GM12874 (cell line): ENCODE measurements at regions not wholly inside any gene's neighbourhood (a gene's known extent, or its start where the extent isn't known, plus 50 kb on each side); places are given as distances from the start of the nearest gene placed in this dataset.

Experiments used
- CTCF ChIP-seq: IDR thresholded peaks from 2 replicates; pipeline ENCODE4 v1.5.1; 2011; ENCODE audit warnings: low read depth, mild to moderate bottlenecking, control low read depth, low read length, moderate library complexity; ENCODE audit not compliant: insufficient read depth

- TF ChIP-seq CTCF, result no peak
Observed at GRCh38 chr1:93013145-93014065, 52.1 kb upstream of the DIPK1A start.

GRCh38 chr1:93014168-93014567 is 52.9 kb upstream of the DIPK1A start:
- no peak for TF ChIP-seq CTCF

GRCh38 chr1:93015590-93015989 is 54.3 kb upstream of the DIPK1A start:
- TF ChIP-seq CTCF, result no peak

GRCh38 chr1:93016171-93016570 is 54.9 kb upstream of the DIPK1A start:
- TF ChIP-seq CTCF, result no peak

GRCh38 chr1:93021539-93022134 is 57.4 kb upstream of the MTF2 start:
- peak; percentile 70 for TF ChIP-seq CTCF

GRCh38 chr1:93022580-93022979 is 56.5 kb upstream of the MTF2 start:
- TF ChIP-seq CTCF, result no peak

GRCh38 chr1:93023281-93023680 is 55.8 kb upstream of the MTF2 start:
- no peak for TF ChIP-seq CTCF
